ENCODE measurements at regions not wholly inside any gene's neighbourhood (a gene's known extent, or its start where the extent isn't known, plus 50 kb on each side); places are given as distances from the start of the nearest gene placed in this dataset.

- Histone ChIP-seq H3K36me3 (ENCODE audit: control insufficient read depth in 5 of 5, insufficient read depth in 5 of 5, low read length in 5 of 5) (no peaks in the 10 kb centered on the region), H3K9me3 (ENCODE audit: control insufficient read depth in 5 of 5, low read length in 5 of 5) (no peaks in the 10 kb centered on the region), H3K27ac (ENCODE audit: low read depth, low read length) (no peak overlapping the region), H3K27me3 (ENCODE audit: control insufficient read depth in 5 of 5, insufficient read depth in 4 of 5, low read length in 5 of 5) (peaks cover 0 to 2% (median 0%) of the 10 kb centered on the region in 5 donors), H3K4me1 (ENCODE audit: control insufficient read depth in 5 of 5, insufficient read depth in 5 of 5, low read length in 5 of 5) (peaks cover 0 to 2% (median 0%) of the 10 kb centered on the region in 5 donors), H3K9ac (ENCODE audit: low read length in 5 of 5) (no peak overlapping the region), H3K4me3 (ENCODE audit: low read depth in 1 of 5, low read length in 5 of 5) (no peak overlapping the region)
Observed at GRCh38 chr12:115758183-115758582, 519.3 kb downstream of the MED13L start.

DNA sequence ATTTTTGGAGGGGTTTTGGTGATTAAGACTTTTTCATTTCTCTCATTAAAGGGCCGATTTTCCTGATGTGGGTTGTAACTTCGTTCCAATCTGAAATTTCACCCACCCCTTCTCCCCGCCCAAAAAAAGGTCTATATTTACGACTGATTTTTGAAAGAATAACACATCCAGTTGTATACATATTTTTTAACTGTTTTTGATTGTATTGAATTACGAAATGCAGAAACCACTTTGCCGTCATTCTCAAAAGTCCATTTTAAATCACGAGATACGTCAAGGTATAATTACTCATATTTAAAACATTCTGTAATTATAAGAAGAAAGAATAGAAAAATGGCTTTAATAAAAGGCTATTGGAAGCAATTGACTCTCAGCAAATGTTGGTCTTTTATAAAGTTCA is 520.7 kb downstream of the MED13L start:
- H3K4me1 ChIP-seq (ENCODE audit: control insufficient read depth in 5 of 5, insufficient read depth in 5 of 5, low read length in 5 of 5), result peaks cover 0 to 15% (median 8%) of the 10 kb centered on the region in 5 donors
- H3K27ac ChIP-seq (ENCODE audit: low read depth, low read length), result no peak overlapping the region
- H3K9me3 ChIP-seq (ENCODE audit: control insufficient read depth in 5 of 5, low read length in 5 of 5), result no peaks in the 10 kb centered on the region
- H3K9ac ChIP-seq (ENCODE audit: low read length in 5 of 5), result no peak overlapping the region
- peaks cover 0 to 2% (median 0%) of the 10 kb centered on the region in 5 donors for H3K27me3 ChIP-seq (ENCODE audit: control insufficient read depth in 5 of 5, insufficient read depth in 4 of 5, low read length in 5 of 5)
- no peaks in the 10 kb centered on the region for H3K36me3 ChIP-seq (ENCODE audit: control insufficient read depth in 5 of 5, insufficient read depth in 5 of 5, low read length in 5 of 5)
- H3K4me3 ChIP-seq (ENCODE audit: low read depth in 1 of 5, low read length in 5 of 5), result no peak overlapping the region

DNA sequence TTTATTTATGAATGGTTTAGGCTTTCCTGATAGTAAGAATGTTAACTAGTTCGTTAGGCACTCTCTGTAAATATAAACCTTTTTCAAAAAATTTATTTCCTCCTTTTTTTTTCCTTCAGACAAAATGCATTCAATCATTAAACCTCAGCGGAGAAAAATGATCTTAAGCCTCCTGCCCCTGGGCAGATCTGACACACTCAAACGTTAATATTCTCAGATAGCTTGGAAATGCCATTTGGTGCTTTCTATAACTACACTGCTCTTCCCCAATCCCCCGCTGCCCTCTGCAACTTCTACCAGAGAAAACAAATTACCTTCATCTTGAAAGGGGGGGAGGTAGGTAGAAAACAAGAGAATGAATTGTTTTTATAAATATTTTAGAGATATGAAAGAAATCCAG is 521.2 kb downstream of the MED13L start:
- Histone ChIP-seq H3K27ac (ENCODE audit: low read depth, low read length) (no peak overlapping the region), H3K27me3 (ENCODE audit: control insufficient read depth in 5 of 5, insufficient read depth in 4 of 5, low read length in 5 of 5) (peaks cover 0 to 2% (median 0%) of the 10 kb centered on the region in 5 donors), H3K4me3 (ENCODE audit: low read depth in 1 of 5, low read length in 5 of 5) (no peak overlapping the region), H3K9me3 (ENCODE audit: control insufficient read depth in 5 of 5, low read length in 5 of 5) (no peaks in the 10 kb centered on the region), H3K9ac (ENCODE audit: low read length in 5 of 5) (no peak overlapping the region), H3K36me3 (ENCODE audit: control insufficient read depth in 5 of 5, insufficient read depth in 5 of 5, low read length in 5 of 5) (no peaks in the 10 kb centered on the region), H3K4me1 (ENCODE audit: control insufficient read depth in 5 of 5, insufficient read depth in 5 of 5, low read length in 5 of 5) (peaks cover 0 to 19% (median 11%) of the 10 kb centered on the region in 5 donors)

- peaks cover 0 to 2% (median 0%) of the 10 kb centered on the region in 5 donors for H3K27me3 ChIP-seq (ENCODE audit: control insufficient read depth in 5 of 5, insufficient read depth in 4 of 5, low read length in 5 of 5)
- no peak overlapping the region for H3K4me3 ChIP-seq (ENCODE audit: low read depth in 1 of 5, low read length in 5 of 5)
- H3K36me3 ChIP-seq (ENCODE audit: control insufficient read depth in 5 of 5, insufficient read depth in 5 of 5, low read length in 5 of 5), result no peaks in the 10 kb centered on the region
- no peak overlapping the region for H3K9ac ChIP-seq (ENCODE audit: low read length in 5 of 5)
- no peak overlapping the region for H3K27ac ChIP-seq (ENCODE audit: low read depth, low read length)
- no peaks in the 10 kb centered on the region for H3K9me3 ChIP-seq (ENCODE audit: control insufficient read depth in 5 of 5, low read length in 5 of 5)
- H3K4me1 ChIP-seq (ENCODE audit: control insufficient read depth in 5 of 5, insufficient read depth in 5 of 5, low read length in 5 of 5), result peaks cover 0 to 19% (median 11%) of the 10 kb centered on the region in 5 donors
Observed at GRCh38 chr12:115755725-115756085, 521.8 kb downstream of the MED13L start.

- Histone ChIP-seq H3K36me3 (ENCODE audit: control insufficient read depth in 5 of 5, insufficient read depth in 5 of 5, low read length in 5 of 5) (no peaks in the 10 kb centered on the region), H3K4me1 (ENCODE audit: control insufficient read depth in 5 of 5, insufficient read depth in 5 of 5, low read length in 5 of 5) (peaks cover 0 to 21% (median 11%) of the 10 kb centered on the region in 5 donors), H3K27ac (ENCODE audit: low read depth, low read length) (no peak overlapping the region), H3K9me3 (ENCODE audit: control insufficient read depth in 5 of 5, low read length in 5 of 5) (no peaks in the 10 kb centered on the region), H3K27me3 (ENCODE audit: control insufficient read depth in 5 of 5, insufficient read depth in 4 of 5, low read length in 5 of 5) (peaks cover 0 to 2% (median 0%) of the 10 kb centered on the region in 5 donors), H3K4me3 (ENCODE audit: low read depth in 1 of 5, low read length in 5 of 5) (no peak overlapping the region), H3K9ac (ENCODE audit: low read length in 5 of 5) (no peak overlapping the region)
Observed at GRCh38 chr12:115755061-115755724, 522.3 kb downstream of the MED13L start.

DNA sequence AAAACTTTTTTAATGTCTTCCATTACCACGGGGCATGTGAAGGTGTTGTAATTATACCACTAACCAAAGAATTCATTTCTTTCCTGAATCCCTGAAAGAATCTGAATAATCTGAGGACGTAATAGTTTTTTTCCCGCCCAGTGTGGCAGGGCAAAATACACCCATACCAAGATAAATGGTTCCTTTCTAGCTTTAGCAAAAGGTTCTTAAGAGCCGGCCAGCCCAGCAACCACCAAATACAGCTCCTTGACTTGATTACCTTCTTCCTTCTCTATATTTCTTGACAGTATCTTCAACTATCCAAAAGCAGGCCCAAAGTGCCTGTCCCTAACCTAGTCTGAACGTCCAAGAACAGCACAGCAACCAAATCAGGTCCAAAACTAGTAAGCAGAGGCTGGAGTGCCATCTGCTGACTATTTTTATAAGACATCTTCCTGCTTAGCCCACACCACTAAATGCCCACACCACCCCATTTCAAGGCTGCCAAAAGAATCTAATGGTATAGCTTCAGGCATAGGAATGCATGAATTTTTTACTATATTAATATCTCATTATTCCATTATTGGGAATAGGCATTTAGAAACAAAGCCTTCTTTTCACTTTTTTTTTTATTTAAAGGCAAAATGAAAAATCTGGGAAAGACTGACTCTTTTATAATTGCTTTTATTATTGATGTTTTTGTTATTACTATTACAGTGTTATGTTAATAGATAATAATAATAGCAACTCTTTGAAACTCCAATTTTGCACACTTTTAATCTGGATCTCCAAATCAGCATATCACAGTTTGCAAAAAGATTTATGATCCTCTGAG is 524.4 kb downstream of the MED13L start:
- no peaks in the 10 kb centered on the region for H3K9me3 ChIP-seq (ENCODE audit: control insufficient read depth in 5 of 5, low read length in 5 of 5)
- H3K9ac ChIP-seq (ENCODE audit: low read length in 5 of 5), result no peak overlapping the region
- peaks cover 0 to 19% (median 11%) of the 10 kb centered on the region in 5 donors for H3K4me1 ChIP-seq (ENCODE audit: control insufficient read depth in 5 of 5, insufficient read depth in 5 of 5, low read length in 5 of 5)
- peaks cover 0 to 2% (median 0%) of the 10 kb centered on the region in 5 donors for H3K27me3 ChIP-seq (ENCODE audit: control insufficient read depth in 5 of 5, insufficient read depth in 4 of 5, low read length in 5 of 5)
- H3K27ac ChIP-seq (ENCODE audit: low read depth, low read length), result no peak overlapping the region
- no peak overlapping the region for H3K4me3 ChIP-seq (ENCODE audit: low read depth in 1 of 5, low read length in 5 of 5)
- H3K36me3 ChIP-seq (ENCODE audit: control insufficient read depth in 5 of 5, insufficient read depth in 5 of 5, low read length in 5 of 5), result no peaks in the 10 kb centered on the region

DNA sequence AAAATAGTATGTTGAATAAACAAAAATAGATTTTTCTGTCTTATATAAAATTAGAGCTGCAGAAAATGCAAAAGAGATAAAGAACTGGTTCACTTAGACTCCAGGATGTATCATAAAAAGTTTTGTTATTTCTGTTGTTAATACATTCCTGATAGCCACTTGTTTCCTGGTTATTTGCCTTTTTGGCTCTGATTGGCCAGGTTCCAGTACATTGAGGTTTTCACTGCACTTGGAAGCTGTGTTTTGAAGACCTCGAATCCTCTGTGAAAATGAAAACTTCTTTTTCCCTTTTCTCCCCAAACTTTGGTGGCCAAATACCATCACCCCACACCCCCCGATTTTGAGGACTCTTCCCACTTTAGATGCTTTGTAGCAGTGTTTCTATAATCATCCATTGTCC is 525.3 kb downstream of the MED13L start:
- no peak overlapping the region for H3K9ac ChIP-seq (ENCODE audit: low read length in 5 of 5)
- no peaks in the 10 kb centered on the region for H3K36me3 ChIP-seq (ENCODE audit: control insufficient read depth in 5 of 5, insufficient read depth in 5 of 5, low read length in 5 of 5)
- no peak overlapping the region for H3K27ac ChIP-seq (ENCODE audit: low read depth, low read length)

DNA sequence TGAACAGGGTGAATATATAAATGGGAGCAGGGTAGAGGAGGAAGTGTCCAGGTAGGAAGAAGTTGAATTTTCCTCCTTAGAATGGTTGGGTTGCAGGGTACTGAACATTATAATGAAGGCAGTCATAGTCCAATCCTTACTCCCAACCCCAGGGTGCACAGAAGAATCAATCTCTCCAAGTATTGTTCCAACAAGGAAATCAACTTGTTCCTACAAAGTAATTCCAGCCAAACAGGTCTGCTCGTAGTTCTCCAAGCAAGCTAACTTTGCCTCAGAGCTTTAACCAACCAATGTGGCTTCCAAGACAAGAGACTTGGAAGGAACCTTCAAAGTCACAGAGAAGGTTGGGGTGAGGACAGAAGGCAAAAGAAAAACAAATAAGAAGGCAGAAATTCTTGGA is 527.2 kb downstream of the MED13L start:
- Histone ChIP-seq H3K4me3 (ENCODE audit: low read depth in 1 of 5, low read length in 5 of 5) (no peak overlapping the region), H3K27ac (ENCODE audit: low read depth, low read length) (no peak overlapping the region), H3K9ac (ENCODE audit: low read length in 5 of 5) (no peak overlapping the region), H3K27me3 (ENCODE audit: control insufficient read depth in 5 of 5, insufficient read depth in 4 of 5, low read length in 5 of 5) (peaks cover 0 to 2% (median 0%) of the 10 kb centered on the region in 5 donors), H3K36me3 (ENCODE audit: control insufficient read depth in 5 of 5, insufficient read depth in 5 of 5, low read length in 5 of 5) (no peaks in the 10 kb centered on the region), H3K4me1 (ENCODE audit: control insufficient read depth in 5 of 5, insufficient read depth in 5 of 5, low read length in 5 of 5) (peaks cover 0 to 19% (median 11%) of the 10 kb centered on the region in 5 donors), H3K9me3 (ENCODE audit: control insufficient read depth in 5 of 5, low read length in 5 of 5) (no peaks in the 10 kb centered on the region)

More for the DNA sequence above, 525.3 kb downstream of the MED13L start:
- H3K4me3 ChIP-seq (ENCODE audit: low read depth in 1 of 5, low read length in 5 of 5), result no peak overlapping the region
- peaks cover 0 to 2% (median 0%) of the 10 kb centered on the region in 5 donors for H3K27me3 ChIP-seq (ENCODE audit: control insufficient read depth in 5 of 5, insufficient read depth in 4 of 5, low read length in 5 of 5)
- H3K4me1 ChIP-seq (ENCODE audit: control insufficient read depth in 5 of 5, insufficient read depth in 5 of 5, low read length in 5 of 5), result peaks cover 0 to 19% (median 11%) of the 10 kb centered on the region in 5 donors
- no peaks in the 10 kb centered on the region for H3K9me3 ChIP-seq (ENCODE audit: control insufficient read depth in 5 of 5, low read length in 5 of 5)

GRCh38 chr12:115749071-115749841 is 528.2 kb downstream of the MED13L start:
- peaks cover 0 to 19% (median 11%) of the 10 kb centered on the region in 5 donors for H3K4me1 ChIP-seq (ENCODE audit: control insufficient read depth in 5 of 5, insufficient read depth in 5 of 5, low read length in 5 of 5)
- no peak overlapping the region for H3K4me3 ChIP-seq (ENCODE audit: low read depth in 1 of 5, low read length in 5 of 5)
- H3K27ac ChIP-seq (ENCODE audit: low read depth, low read length), result no peak overlapping the region
- H3K9ac ChIP-seq (ENCODE audit: low read length in 5 of 5), result no peak overlapping the region
- peaks cover 0 to under 1% (median 0%) of the 10 kb centered on the region in 5 donors for H3K9me3 ChIP-seq (ENCODE audit: control insufficient read depth in 5 of 5, low read length in 5 of 5)
- no peaks in the 10 kb centered on the region for H3K27me3 ChIP-seq (ENCODE audit: control insufficient read depth in 5 of 5, insufficient read depth in 4 of 5, low read length in 5 of 5)
- no peaks in the 10 kb centered on the region for H3K36me3 ChIP-seq (ENCODE audit: control insufficient read depth in 5 of 5, insufficient read depth in 5 of 5, low read length in 5 of 5)
